B cell (primary cell): ENCODE measurements at regions not wholly inside any gene's neighbourhood (a gene's known extent, or its start where the extent isn't known, plus 50 kb on each side); places are given as distances from the start of the nearest gene placed in this dataset.

ENCODE experiments used
- ATAC-seq: fragments of 200-7000 bp; cut with Tn5 transposase; one replicate; pipeline ENCODE4 v1.10.0; 2021; ENCODE audit warnings: low read depth, mild to moderate bottlenecking, moderate number of reproducible peaks, moderate library complexity
- CTCF ChIA-PET: fragments of 350-600 bp; sonication (Branson Sonifier 250); formaldehyde crosslinking; loops from one replicate; lab custom pipeline; 2021; ENCODE audit warnings: antibody characterized with exemption, inconsistent platforms; lab: Charles Lee
- POLR2A ChIA-PET: fragments of 350-600 bp; sonication (Branson Sonifier 250); formaldehyde crosslinking; loops from one replicate; lab custom pipeline; 2021; ENCODE audit warnings: antibody characterized with exemption; lab: Charles Lee
- DNase-seq: peaks from one replicate; pipeline ENCODE4 v3.0.0; 2013
- H2AFZ ChIP-seq: 2 replicates; pipeline ENCODE4 v1.6.1; 2012; ENCODE audit warnings: mild to moderate bottlenecking, low read depth, low read length; ENCODE audit not compliant: insufficient read depth, poor library complexity, severe bottlenecking
- H3K27ac ChIP-seq, 2 donors: 1 replicate in 1 of 2; 2 replicates in 1 of 2; pipeline ENCODE4 v1.5.1; 2012 to 2013; ENCODE audit warnings: low read length in 2 of 2, mild to moderate bottlenecking in 2 of 2, moderate library complexity in 1 of 2
- H3K27me3 ChIP-seq, 4 experiments: fragments of 200-600 bp in 1 of 4; sonication (generic) in 1 of 4; replicated peaks in 1 of 4; 1 replicate in 2 of 4; 2 replicates in 2 of 4; pipeline versions ENCODE4 v1.6.1 to v1.7.0; 2013 to 2016; ENCODE audit warnings: low read length in 3 of 4, mild to moderate bottlenecking in 2 of 4, mixed read lengths in 1 of 4, moderate library complexity in 1 of 4; ENCODE audit not compliant: insufficient read depth in 4 of 4, control insufficient read depth in 3 of 4; ENCODE audit errors: control extremely low read depth in 1 of 4
- H3K36me3 ChIP-seq, 2 experiments: replicated peaks in 1 of 2; 1 replicate in 1 of 2; 2 replicates in 1 of 2; pipeline versions ENCODE4 v1.6.1 to v1.7.1; 2013; ENCODE audit warnings: low read length in 1 of 2; ENCODE audit not compliant: insufficient read depth in 2 of 2, control insufficient read depth in 1 of 2; ENCODE audit errors: control extremely low read depth in 1 of 2, extremely low read depth in 1 of 2
- H3K4me1 ChIP-seq, 2 donors: fragments of 200-600 bp in 1 of 2; sonication (generic) in 1 of 2; 1 replicate in 1 of 2; 2 replicates in 1 of 2; pipeline versions ENCODE4 v1.5.1 to v1.6.1; 2013 to 2017; ENCODE audit warnings: low read length in 2 of 2; ENCODE audit not compliant: control insufficient read depth in 2 of 2, insufficient read depth in 2 of 2
- H3K4me2 ChIP-seq: replicated peaks from 2 replicates; pipeline ENCODE3; 2012; ENCODE audit warnings: mild to moderate bottlenecking, low read depth, low read length; ENCODE audit not compliant: poor library complexity, severe bottlenecking
- H3K4me3 ChIP-seq, 5 experiments: fragments of 200-600 bp in 1 of 5; sonication (generic) in 1 of 5; 1 replicate in 3 of 5; 2 replicates in 2 of 5; pipeline versions ENCODE4 v1.5.1 to v1.7.0; 2011 to 2016; ENCODE audit warnings: low read length in 4 of 5, mild to moderate bottlenecking in 4 of 5, low read depth in 2 of 5, control low read depth in 1 of 5, moderate library complexity in 1 of 5; ENCODE audit not compliant: insufficient read depth in 1 of 5; ENCODE audit errors: control extremely low read depth in 1 of 5, extremely low read depth in 1 of 5
- H3K79me2 ChIP-seq: fragments of 200-600 bp; sonication (generic); one replicate; pipeline ENCODE4 v1.6.0; 2016; ENCODE audit warnings: low read length; ENCODE audit not compliant: control insufficient read depth, insufficient read depth
- H3K9ac ChIP-seq: fragments of 200-600 bp; sonication (generic); 2 replicates; pipeline ENCODE4 v1.6.1; 2017; ENCODE audit warnings: mild to moderate bottlenecking, low read length, moderate library complexity
- H3K9me3 ChIP-seq, 3 donors: one replicate each; pipeline versions ENCODE4 v1.6.1 to v1.7.1; 2013; ENCODE audit warnings: low read length in 2 of 3; ENCODE audit not compliant: control insufficient read depth in 2 of 3, insufficient read depth in 1 of 3; ENCODE audit errors: control extremely low read depth in 1 of 3
- H4K20me1 ChIP-seq: 2 replicates; pipeline ENCODE4 v1.6.0; 2012; ENCODE audit warnings: mild to moderate bottlenecking, low read length; ENCODE audit not compliant: insufficient read depth, control insufficient read depth, poor library complexity, severe bottlenecking
- H3K27ac Mint-ChIP-seq: one replicate; pipeline ENCODE4 v1.8.0; 2021; ENCODE audit warnings: mixed read lengths
- H3K27me3 Mint-ChIP-seq: one replicate; pipeline ENCODE4 v1.8.0; 2021; ENCODE audit warnings: mixed read lengths
- H3K4me1 Mint-ChIP-seq: one replicate; pipeline ENCODE4 v1.8.0; 2021; ENCODE audit warnings: mixed read lengths
- H3K4me3 Mint-ChIP-seq: one replicate; pipeline ENCODE4 v1.8.0; 2021; ENCODE audit warnings: mixed read lengths
- H3K9me3 Mint-ChIP-seq: one replicate; pipeline ENCODE4 v1.8.0; 2022; ENCODE audit warnings: mixed read lengths; ENCODE audit not compliant: insufficient read depth
- EZH2 ChIP-seq: IDR thresholded peaks from 2 replicates; pipeline ENCODE4 v1.6.1; 2012; ENCODE audit warnings: borderline replicate concordance, low read depth, mild to moderate bottlenecking, moderate library complexity, low read length; ENCODE audit not compliant: insufficient read depth, poor library complexity, severe bottlenecking
- WGBS: methylation state at CpG from one replicate; pipeline ENCODE4 v1.1.5; 2013; ENCODE audit warnings: missing lambda C conversion rate; ENCODE audit not compliant: insufficient coverage; 5-methylcytosine and 5-hydroxymethylcytosine counted together
- intact Hi-C: fragments of 100-400 bp; cut with micrococcal nuclease; formaldehyde crosslinking; loops from one replicate; pipeline ENCODE4 v1.10.0; 2022
- TF ChIP-seq, protein P1 (sequence below): fragments of 200-600 bp; IDR thresholded peaks from one replicate; pipeline ENCODE4 v1.8.0; 2022; ENCODE audit warnings: antibody characterized with exemption, mild to moderate bottlenecking

DNA sequence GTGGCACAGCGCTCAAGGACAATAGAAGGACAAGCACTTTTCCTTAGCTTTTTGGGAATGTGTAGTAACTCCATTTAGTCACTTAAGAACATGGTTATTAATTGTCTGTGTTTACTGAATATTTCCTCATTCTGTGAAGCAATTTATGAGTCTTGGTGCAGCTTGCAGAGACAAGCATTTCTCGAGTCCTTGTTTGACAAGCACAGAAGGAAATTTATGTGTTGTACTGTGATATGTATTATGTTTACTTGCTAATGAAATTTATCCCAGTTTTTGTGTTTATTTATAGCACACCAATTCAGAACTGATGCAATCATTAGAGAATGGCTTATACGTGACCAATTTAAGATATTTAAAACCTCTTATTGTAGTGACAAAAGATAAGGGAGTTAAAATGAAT lies 168.6 kb downstream of the PRELID2 start:
- Mint-ChIP-seq H3K4me1 (no peaks in the 10 kb centered on the region), H3K9me3 (no peaks in the 10 kb centered on the region), H3K27ac (no peak overlapping the region), H3K27me3 (peaks cover 4% of the 10 kb centered on the region), H3K4me3 (no peak overlapping the region)
- Histone ChIP-seq H3K36me3 (no peaks in the 10 kb centered on the region), H3K27ac (no peak overlapping the region), H3K79me2 (no peaks in the 10 kb centered on the region), H3K9ac (no peak overlapping the region), H3K4me3 (no peak overlapping the region), H3K27me3 (no peaks in the 10 kb centered on the region), H2AFZ (no peak overlapping the region), H3K4me1 (no peaks in the 10 kb centered on the region), H3K9me3 (no peaks in the 10 kb centered on the region), H3K4me2 (no peak overlapping the region), H4K20me1 (no peaks in the 10 kb centered on the region)
- no CpG with 5 or more reads among the region's 3 CpGs for WGBS
- DNase-seq (no peak), ATAC-seq (no peak)
- CTCF ChIA-PET: no interaction called here
- TF ChIP-seq, protein P1, sequence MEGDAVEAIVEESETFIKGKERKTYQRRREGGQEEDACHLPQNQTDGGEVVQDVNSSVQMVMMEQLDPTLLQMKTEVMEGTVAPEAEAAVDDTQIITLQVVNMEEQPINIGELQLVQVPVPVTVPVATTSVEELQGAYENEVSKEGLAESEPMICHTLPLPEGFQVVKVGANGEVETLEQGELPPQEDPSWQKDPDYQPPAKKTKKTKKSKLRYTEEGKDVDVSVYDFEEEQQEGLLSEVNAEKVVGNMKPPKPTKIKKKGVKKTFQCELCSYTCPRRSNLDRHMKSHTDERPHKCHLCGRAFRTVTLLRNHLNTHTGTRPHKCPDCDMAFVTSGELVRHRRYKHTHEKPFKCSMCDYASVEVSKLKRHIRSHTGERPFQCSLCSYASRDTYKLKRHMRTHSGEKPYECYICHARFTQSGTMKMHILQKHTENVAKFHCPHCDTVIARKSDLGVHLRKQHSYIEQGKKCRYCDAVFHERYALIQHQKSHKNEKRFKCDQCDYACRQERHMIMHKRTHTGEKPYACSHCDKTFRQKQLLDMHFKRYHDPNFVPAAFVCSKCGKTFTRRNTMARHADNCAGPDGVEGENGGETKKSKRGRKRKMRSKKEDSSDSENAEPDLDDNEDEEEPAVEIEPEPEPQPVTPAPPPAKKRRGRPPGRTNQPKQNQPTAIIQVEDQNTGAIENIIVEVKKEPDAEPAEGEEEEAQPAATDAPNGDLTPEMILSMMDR: no peak
- TF ChIP-seq EZH2: no peak
- POLR2A ChIA-PET: no interaction called here
- intact Hi-C loops: no loop called here

DNA sequence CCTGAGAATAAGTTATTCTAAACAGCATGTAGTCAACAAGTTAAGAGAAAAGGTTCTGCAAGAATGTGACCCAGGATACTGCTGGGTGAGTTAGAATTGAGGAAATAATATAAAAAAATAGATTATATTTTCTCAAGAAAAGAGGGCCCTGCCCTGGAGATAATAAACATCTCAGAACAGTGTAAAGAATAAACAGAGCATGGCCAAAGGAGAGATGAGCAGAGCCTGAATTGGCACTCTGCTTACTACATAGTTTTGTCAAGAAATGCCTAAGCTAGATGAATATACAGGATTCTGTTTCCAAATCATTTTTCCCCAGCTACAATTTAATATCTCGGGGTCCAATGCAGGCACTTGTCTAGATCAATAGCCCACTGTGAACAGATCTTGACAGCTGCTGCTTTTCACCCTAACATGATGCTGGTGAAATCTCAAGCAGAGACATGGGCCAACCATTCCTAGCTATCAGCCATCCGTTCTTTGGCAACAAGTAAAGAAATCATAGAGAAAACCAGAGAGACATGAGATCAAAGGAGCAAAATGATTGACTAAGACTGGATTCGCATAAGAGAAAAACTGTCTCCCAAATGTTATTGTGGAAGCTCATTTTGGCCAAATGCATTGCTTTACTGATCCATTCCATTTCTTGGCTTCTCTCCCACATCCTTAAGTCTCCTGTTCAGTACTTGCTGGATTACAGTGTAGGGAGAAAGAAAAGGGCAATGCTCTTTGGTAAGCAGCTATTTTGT lies 173.2 kb downstream of the PRELID2 start:
- H3K9me3 ChIP-seq: peaks cover 0 to 5% (median 0%) of the 10 kb centered on the region in 3 donors
- TF ChIP-seq, protein P1: no peak
- no peak for TF ChIP-seq EZH2
- no peak overlapping the region for H3K4me3 ChIP-seq
- no peak overlapping the region for H3K27ac ChIP-seq
- no peak overlapping the region for H3K4me3 Mint-ChIP-seq
- intact Hi-C loops: no loop called here
- H3K4me2 ChIP-seq: no peak overlapping the region
- no peaks in the 10 kb centered on the region for H3K36me3 ChIP-seq
- no peaks in the 10 kb centered on the region for H3K79me2 ChIP-seq
- ATAC-seq (no peak), DNase-seq (no peak)
- H3K9ac ChIP-seq: no peak overlapping the region
- no peaks in the 10 kb centered on the region for H3K4me1 ChIP-seq
- no peak overlapping the region for H2AFZ ChIP-seq
- no peaks in the 10 kb centered on the region for H3K27me3 Mint-ChIP-seq
- no peaks in the 10 kb centered on the region for H3K27me3 ChIP-seq
- H4K20me1 ChIP-seq: no peaks in the 10 kb centered on the region
- 100% methylated on average over 1 of the region's 3 CpGs for WGBS
- CTCF ChIA-PET: interaction anchor here (1.5 kb wide), 1 partner anchor 18 kb away, joined by 3 read pairs; no protein-coding TSS in a partner anchor
- no peaks in the 10 kb centered on the region for H3K4me1 Mint-ChIP-seq
- H3K27ac Mint-ChIP-seq: no peak overlapping the region
- no peaks in the 10 kb centered on the region for H3K9me3 Mint-ChIP-seq
- POLR2A ChIA-PET: no interaction called here
